Naive thymus-derived CD4-positive, alpha-beta T cell (primary cell): ENCODE measurements at regions not wholly inside any gene's neighbourhood (a gene's known extent, or its start where the extent isn't known, plus 50 kb on each side); places are given as distances from the start of the nearest gene placed in this dataset.
A peak's percentile ranks its signal among the peaks of the same experiment; 100 is the strongest.

Source experiments
- ATAC-seq: fragments of 150-1000 bp; cut with Tn5 transposase; 2 replicates; pipeline ENCODE4 v1.10.0; 2021; ENCODE audit warnings: mild to moderate bottlenecking, moderate library complexity
- CTCF ChIA-PET: fragments of 350-600 bp; sonication (Branson Sonifier 250); formaldehyde crosslinking; loops from one replicate; lab custom pipeline; 2021; ENCODE audit warnings: antibody characterized with exemption; lab: Charles Lee
- POLR2A ChIA-PET: fragments of 350-600 bp; sonication (Branson Sonifier 250); formaldehyde crosslinking; loops from one replicate; lab custom pipeline; 2021; ENCODE audit warnings: antibody characterized with exemption, inconsistent platforms; lab: Charles Lee
- DNase-seq, 9 donors: peaks; one replicate each; pipeline versions ENCODE4 v3.0.0 to v3.0.0-alpha.2; 2020 to 2022; ENCODE audit warnings: mixed read lengths in 1 of 9
- H3K27ac ChIP-seq: one replicate; pipeline ENCODE4 v1.7.0; 2013; ENCODE audit warnings: mild to moderate bottlenecking, low read depth, low read length, moderate library complexity
- H3K27me3 ChIP-seq, 2 donors: one replicate each; pipeline ENCODE4 v1.7.0; 2013; ENCODE audit warnings: low read length in 2 of 2, mild to moderate bottlenecking in 2 of 2, moderate library complexity in 2 of 2; ENCODE audit not compliant: control insufficient read depth in 2 of 2, insufficient read depth in 2 of 2
- H3K36me3 ChIP-seq, 3 experiments: 1 replicate in 2 of 3; 2 replicates in 1 of 3; pipeline ENCODE4 v1.7.0; 2013; ENCODE audit warnings: low read length in 3 of 3, mild to moderate bottlenecking in 3 of 3, moderate library complexity in 1 of 3; ENCODE audit not compliant: insufficient read depth in 3 of 3, control insufficient read depth in 2 of 3
- H3K4me1 ChIP-seq, 2 donors: one replicate each; pipeline ENCODE4 v1.7.0; 2013; ENCODE audit warnings: low read length in 2 of 2, mild to moderate bottlenecking in 2 of 2, moderate library complexity in 1 of 2; ENCODE audit not compliant: control insufficient read depth in 2 of 2, insufficient read depth in 2 of 2
- H3K4me3 ChIP-seq: 2 replicates; pipeline ENCODE4 v1.7.0; 2013; ENCODE audit warnings: mild to moderate bottlenecking, low read length
- H3K9me3 ChIP-seq, 3 experiments: 1 replicate in 2 of 3; 2 replicates in 1 of 3; pipeline ENCODE4 v1.7.0; 2013; ENCODE audit warnings: low read length in 3 of 3; ENCODE audit not compliant: control insufficient read depth in 2 of 3
- H3K27ac Mint-ChIP-seq, 9 donors: one replicate each; pipeline ENCODE4 v1.8.0; 2020 to 2022; ENCODE audit warnings: mixed read lengths in 9 of 9, mild to moderate bottlenecking in 8 of 9, moderate library complexity in 5 of 9, inconsistent platforms in 2 of 9
- H3K27me3 Mint-ChIP-seq, 5 donors: one replicate each; pipeline ENCODE4 v1.8.0; 2021 to 2022; ENCODE audit warnings: mixed read lengths in 5 of 5, mild to moderate bottlenecking in 1 of 5
- H3K36me3 Mint-ChIP-seq, 5 donors: one replicate each; pipeline ENCODE4 v1.8.0; 2020 to 2022; ENCODE audit warnings: mixed read lengths in 5 of 5, mild to moderate bottlenecking in 3 of 5, inconsistent platforms in 1 of 5
- H3K4me1 Mint-ChIP-seq, 7 donors: one replicate each; pipeline ENCODE4 v1.8.0; 2020 to 2022; ENCODE audit warnings: mixed read lengths in 7 of 7, mild to moderate bottlenecking in 3 of 7, inconsistent platforms in 1 of 7
- H3K4me3 Mint-ChIP-seq, 10 donors: one replicate each; pipeline ENCODE4 v1.8.0; 2020 to 2022; ENCODE audit warnings: mild to moderate bottlenecking in 10 of 10, mixed read lengths in 10 of 10, moderate library complexity in 6 of 10, inconsistent platforms in 2 of 10
- H3K9me3 Mint-ChIP-seq, 11 donors: one replicate each; pipeline ENCODE4 v1.8.0; 2020 to 2022; ENCODE audit warnings: mixed read lengths in 11 of 11, mild to moderate bottlenecking in 4 of 11, inconsistent platforms in 1 of 11, moderate library complexity in 1 of 11
- intact Hi-C, 2 donors: fragments of 100-400 bp; cut with micrococcal nuclease; formaldehyde crosslinking; loops; one replicate each; pipeline ENCODE4 v1.15.1; 2023

DNA sequence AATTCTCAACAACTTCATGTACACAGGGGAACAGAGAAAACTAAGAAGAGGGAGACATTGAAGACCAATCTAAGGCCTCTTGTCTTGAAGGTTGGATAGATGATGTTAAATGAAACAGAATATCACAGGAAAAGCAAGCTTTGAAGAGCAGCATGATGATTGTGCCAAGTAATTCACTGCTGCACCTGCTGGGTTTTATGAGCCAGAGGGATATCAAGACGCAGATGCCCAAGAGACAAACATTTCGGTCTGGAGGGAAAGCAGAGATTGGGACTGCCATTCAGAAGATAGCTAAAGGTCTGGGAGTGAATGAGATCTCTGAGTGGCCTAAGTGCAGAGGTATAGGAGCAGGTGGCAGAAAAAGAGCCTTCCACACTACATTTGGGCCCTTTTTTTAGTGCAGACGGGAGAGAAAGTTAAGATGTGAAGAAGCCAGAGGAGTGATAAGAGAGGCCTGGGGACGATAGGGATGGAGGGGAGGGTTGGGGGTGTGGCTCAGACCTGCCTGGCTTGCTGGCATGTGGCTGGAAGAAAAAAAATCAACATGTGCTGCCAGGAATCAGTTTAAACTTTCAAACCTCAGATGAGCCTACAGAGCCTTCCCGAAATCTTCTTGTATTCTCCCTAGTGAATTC lies 200.6 kb downstream of the AEBP2 start:
- ChIA-PET POLR2A (interaction anchor here (0.6 kb wide), 1 partner anchor 40 kb away, joined by 3 read pairs; no protein-coding TSS in a partner anchor), CTCF (no interaction called here)
- Mint-ChIP-seq H3K9me3 (peaks cover 0 to 4% (median 0%) of the 10 kb centered on the region in 11 donors), H3K27ac (no peak overlapping the region), H3K36me3 (peaks cover 0 to 4% (median 0%) of the 10 kb centered on the region in 5 donors), H3K4me1 (no peaks in the 10 kb centered on the region), H3K4me3 (no peak overlapping the region), H3K27me3 (no peaks in the 10 kb centered on the region)
- no peaks in the 10 kb centered on the region for H3K27me3 ChIP-seq
- DNase-seq: no peak
- H3K36me3 ChIP-seq: no peaks in the 10 kb centered on the region
- H3K27ac ChIP-seq: no peak overlapping the region
- H3K9me3 ChIP-seq: no peaks in the 10 kb centered on the region
- ATAC-seq: no peak
- H3K4me1 ChIP-seq: no peaks in the 10 kb centered on the region
- intact Hi-C loops: no loop called here
- no peak overlapping the region for H3K4me3 ChIP-seq

DNA sequence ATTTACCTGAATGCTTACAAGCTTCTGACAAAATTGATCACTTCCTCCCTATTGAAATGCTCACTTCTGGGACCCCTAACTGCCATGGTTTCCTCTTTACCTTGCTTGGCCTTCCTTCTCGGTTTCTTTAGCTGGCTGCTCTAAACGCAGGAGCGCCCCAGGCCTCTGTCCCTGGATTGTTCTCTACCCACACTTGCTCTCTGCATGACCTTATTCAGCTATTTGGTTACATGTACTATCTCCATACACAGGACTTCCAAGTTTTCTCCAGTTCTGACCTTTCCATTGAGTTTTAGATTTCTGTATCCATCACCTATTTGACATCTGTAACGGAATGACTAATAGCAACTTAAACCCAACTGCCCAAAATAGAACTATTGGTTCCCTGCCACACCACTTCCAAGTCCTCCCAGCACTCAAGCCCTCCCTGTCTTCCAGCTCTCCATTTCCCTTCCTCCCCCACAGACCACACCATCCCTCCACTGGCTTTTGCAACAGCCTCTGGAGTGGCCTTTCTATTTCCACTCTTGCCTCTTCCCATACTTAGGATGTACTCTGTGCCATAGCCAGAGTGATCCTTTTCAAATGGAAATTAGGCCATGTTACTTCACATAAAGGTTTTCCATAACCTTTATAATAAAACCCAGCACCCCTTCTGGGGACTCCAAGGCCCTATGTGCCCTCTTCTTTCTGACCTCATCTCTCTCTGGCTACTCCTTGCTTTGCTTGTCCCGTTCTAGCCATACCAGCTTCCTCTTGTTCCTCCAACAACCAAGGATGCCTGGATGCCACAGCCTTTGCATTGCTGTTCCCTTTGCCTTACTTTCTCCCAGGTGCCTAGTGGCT lies 202.2 kb downstream of the AEBP2 start:
- ChIA-PET CTCF (no interaction called here), POLR2A (no interaction called here)
- no peaks in the 10 kb centered on the region for H3K27me3 ChIP-seq
- ATAC-seq (no peak), DNase-seq (no peak)
- Mint-ChIP-seq H3K4me1 (no peaks in the 10 kb centered on the region), H3K27ac (no peak overlapping the region), H3K9me3 (peaks cover 0 to 6% (median 4%) of the 10 kb centered on the region in 11 donors), H3K27me3 (no peaks in the 10 kb centered on the region), H3K36me3 (peaks cover 0 to 8% (median 4%) of the 10 kb centered on the region in 5 donors), H3K4me3 (no peak overlapping the region)
- H3K4me3 ChIP-seq: no peak overlapping the region
- H3K27ac ChIP-seq: no peak overlapping the region
- H3K36me3 ChIP-seq: no peaks in the 10 kb centered on the region
- H3K9me3 ChIP-seq: no peaks in the 10 kb centered on the region
- H3K4me1 ChIP-seq: no peaks in the 10 kb centered on the region
- intact Hi-C loops: no loop called here

DNA sequence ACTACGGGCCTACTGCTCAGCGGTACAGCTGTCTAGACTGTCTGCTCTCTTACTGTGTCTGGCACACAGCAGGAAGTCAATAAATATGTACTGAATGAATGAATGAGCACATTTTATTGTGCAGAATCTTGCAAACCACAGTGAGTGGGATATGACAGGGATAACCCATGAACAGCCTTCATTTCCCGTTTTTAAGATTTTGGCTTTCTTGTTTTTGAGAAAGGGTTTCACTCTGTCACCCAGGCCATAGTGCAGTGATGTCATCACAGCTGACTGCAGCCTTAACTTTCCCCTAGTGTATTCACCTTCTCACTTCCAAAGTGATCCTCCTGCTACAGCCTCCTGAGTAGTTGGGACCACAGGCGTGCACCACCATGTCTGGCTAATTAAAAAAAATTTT lies 203.1 kb downstream of the AEBP2 start:
- Mint-ChIP-seq H3K36me3 (peaks cover 0 to 8% (median 4%) of the 10 kb centered on the region in 5 donors), H3K4me1 (no peaks in the 10 kb centered on the region), H3K4me3 (no peak overlapping the region), H3K27ac (no peak overlapping the region), H3K27me3 (no peaks in the 10 kb centered on the region), H3K9me3 (peaks cover 0 to 12% (median 4%) of the 10 kb centered on the region in 11 donors)
- intact Hi-C loops: no loop called here
- no peaks in the 10 kb centered on the region for H3K4me1 ChIP-seq
- no peak overlapping the region for H3K4me3 ChIP-seq
- no peaks in the 10 kb centered on the region for H3K36me3 ChIP-seq
- ChIA-PET CTCF (no interaction called here), POLR2A (no interaction called here)
- DNase-seq (no peak), ATAC-seq (no peak)
- H3K9me3 ChIP-seq: no peaks in the 10 kb centered on the region
- H3K27me3 ChIP-seq: no peaks in the 10 kb centered on the region
- H3K27ac ChIP-seq: no peak overlapping the region

DNA sequence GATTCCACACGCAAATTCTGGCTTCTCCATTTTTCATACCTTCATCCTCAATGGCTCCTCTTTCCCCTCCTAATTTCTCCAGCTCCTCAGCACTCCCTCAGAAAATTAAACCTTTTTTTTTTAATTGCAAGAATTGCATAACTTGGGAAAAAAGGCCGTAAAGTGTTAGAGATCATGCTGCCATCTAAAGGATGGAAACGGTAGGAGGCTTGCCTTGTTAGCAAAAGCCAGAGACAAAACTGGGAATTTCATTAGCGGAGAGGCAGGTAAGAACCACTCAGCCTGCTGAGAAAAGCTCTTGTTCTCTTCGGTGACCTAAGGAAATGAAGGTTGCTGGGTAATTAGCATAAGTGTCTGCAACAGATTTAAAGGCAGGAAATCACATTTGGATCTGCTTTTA lies 204.3 kb downstream of the AEBP2 start:
- Mint-ChIP-seq H3K27ac (peak overlapping the region in 1 of 9 donors; percentile 7), H3K4me3 (no peak overlapping the region), H3K36me3 (peaks cover 0 to 8% (median 4%) of the 10 kb centered on the region in 5 donors), H3K4me1 (peaks cover 0 to 5% (median 0%) of the 10 kb centered on the region in 7 donors), H3K27me3 (no peaks in the 10 kb centered on the region), H3K9me3 (peaks cover 0 to 19% (median 5%) of the 10 kb centered on the region in 11 donors)
- Histone ChIP-seq H3K27me3 (no peaks in the 10 kb centered on the region), H3K27ac (no peak overlapping the region), H3K9me3 (no peaks in the 10 kb centered on the region), H3K36me3 (no peaks in the 10 kb centered on the region), H3K4me3 (no peak overlapping the region), H3K4me1 (no peaks in the 10 kb centered on the region)
- ChIA-PET POLR2A (no interaction called here), CTCF (no interaction called here)
- intact Hi-C loops: no loop called here
- no peak for DNase-seq
- ATAC-seq: no peak

DNA sequence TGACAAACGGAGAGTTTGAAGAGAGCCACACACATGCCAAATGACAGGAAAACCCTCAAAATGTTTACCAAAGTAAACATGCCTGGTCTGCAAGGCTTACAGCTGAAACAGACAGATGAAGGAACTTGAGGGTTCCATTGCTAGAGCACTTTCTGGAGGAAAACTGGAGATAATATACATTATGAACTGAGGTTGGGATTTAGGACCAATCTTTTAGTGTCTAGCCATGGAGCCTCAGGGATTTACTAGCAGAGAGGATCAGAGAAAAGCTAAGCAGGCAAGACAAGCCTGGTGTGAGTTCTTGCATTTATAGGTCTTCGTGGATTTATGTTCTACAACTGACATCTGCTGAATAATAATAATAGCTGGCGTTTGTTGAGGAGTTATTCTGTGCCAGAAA lies 205.3 kb downstream of the AEBP2 start:
- peaks cover 0 to 7% (median 4%) of the 10 kb centered on the region in 5 donors for H3K36me3 Mint-ChIP-seq
- peaks cover 0 to 19% (median 5%) of the 10 kb centered on the region in 11 donors for H3K9me3 Mint-ChIP-seq
- ATAC-seq (no peak), DNase-seq (no peak)
- no peak overlapping the region for H3K4me3 Mint-ChIP-seq
- Histone ChIP-seq H3K27ac (no peak overlapping the region), H3K4me1 (no peaks in the 10 kb centered on the region), H3K9me3 (no peaks in the 10 kb centered on the region), H3K36me3 (no peaks in the 10 kb centered on the region), H3K4me3 (no peak overlapping the region), H3K27me3 (no peaks in the 10 kb centered on the region)
- H3K4me1 Mint-ChIP-seq: peaks cover 0 to 5% (median 0%) of the 10 kb centered on the region in 7 donors
- intact Hi-C loops: no loop called here
- ChIA-PET POLR2A (no interaction called here), CTCF (no interaction called here)
- H3K27me3 Mint-ChIP-seq: peaks cover 0 to 5% (median 0%) of the 10 kb centered on the region in 5 donors
- no peak overlapping the region for H3K27ac Mint-ChIP-seq

DNA sequence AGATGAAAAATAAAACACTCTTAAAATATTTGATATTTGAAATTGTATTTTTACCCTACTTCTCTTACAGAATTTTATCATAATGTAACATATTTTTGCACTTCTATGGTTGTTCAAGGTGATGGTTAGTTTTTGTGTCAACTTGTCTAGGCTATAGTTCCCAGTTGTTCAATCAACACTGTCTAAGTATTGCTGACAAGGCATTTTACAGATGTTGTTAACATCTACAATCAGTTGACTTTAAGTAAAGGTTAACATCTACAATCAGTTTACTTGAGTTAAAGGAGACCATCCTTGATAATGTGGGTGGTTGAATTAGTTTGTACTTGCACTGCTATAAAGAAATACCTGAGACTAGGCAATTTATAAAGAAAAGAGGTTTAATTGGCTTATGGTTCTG lies 206.5 kb downstream of the AEBP2 start:
- no peak overlapping the region for H3K27ac Mint-ChIP-seq
- peaks cover 0 to 5% (median 0%) of the 10 kb centered on the region in 7 donors for H3K4me1 Mint-ChIP-seq
- ChIA-PET POLR2A (no interaction called here), CTCF (no interaction called here)
- no peak overlapping the region for H3K4me3 Mint-ChIP-seq
- no peak overlapping the region for H3K4me3 ChIP-seq
- H3K9me3 Mint-ChIP-seq: peaks cover 0 to 19% (median 5%) of the 10 kb centered on the region in 11 donors
- H3K36me3 ChIP-seq: no peaks in the 10 kb centered on the region
- ATAC-seq: no peak
- no peak overlapping the region for H3K27ac ChIP-seq
- H3K27me3 ChIP-seq: no peaks in the 10 kb centered on the region
- intact Hi-C loops: no loop called here
- no peaks in the 10 kb centered on the region for H3K9me3 ChIP-seq
- no peak for DNase-seq
- no peaks in the 10 kb centered on the region for H3K4me1 ChIP-seq
- H3K27me3 Mint-ChIP-seq: peaks cover 0 to 6% (median 0%) of the 10 kb centered on the region in 5 donors
- H3K36me3 Mint-ChIP-seq: peaks cover 0 to 6% (median 4%) of the 10 kb centered on the region in 5 donors
